Uterus (tissue), 2 donors: ENCODE measurements at regions not wholly inside any gene's neighbourhood (a gene's known extent, or its start where the extent isn't known, plus 50 kb on each side); places are given as distances from the start of the nearest gene placed in this dataset.

Experiments
- POLR2A ChIP-seq, 2 donors: fragments of 450-650 bp; IDR thresholded peaks; one replicate each; pipeline ENCODE4 v1.6.1; 2016; ENCODE audit warnings: antibody characterized with exemption in 2 of 2, mild to moderate bottlenecking in 1 of 2, moderate library complexity in 1 of 2
- TF ChIP-seq, protein P1 (sequence below), 4 experiments: fragments of 200-600 bp in 2 of 4; fragments of 450-650 bp in 2 of 4; sonication (generic) in 2 of 4; IDR thresholded peaks; one replicate each; pipeline ENCODE4 v1.5.1; 2016 to 2019; ENCODE audit warnings: antibody characterized with exemption in 4 of 4, mild to moderate bottlenecking in 2 of 4, moderate library complexity in 1 of 4

GRCh38 chr17:52606590-52606989, 448.1 kb upstream of the CA10 start:
- TF ChIP-seq POLR2A (IDR thresholded peaks at IDR 0.05) = no peak
- TF ChIP-seq, protein P1, sequence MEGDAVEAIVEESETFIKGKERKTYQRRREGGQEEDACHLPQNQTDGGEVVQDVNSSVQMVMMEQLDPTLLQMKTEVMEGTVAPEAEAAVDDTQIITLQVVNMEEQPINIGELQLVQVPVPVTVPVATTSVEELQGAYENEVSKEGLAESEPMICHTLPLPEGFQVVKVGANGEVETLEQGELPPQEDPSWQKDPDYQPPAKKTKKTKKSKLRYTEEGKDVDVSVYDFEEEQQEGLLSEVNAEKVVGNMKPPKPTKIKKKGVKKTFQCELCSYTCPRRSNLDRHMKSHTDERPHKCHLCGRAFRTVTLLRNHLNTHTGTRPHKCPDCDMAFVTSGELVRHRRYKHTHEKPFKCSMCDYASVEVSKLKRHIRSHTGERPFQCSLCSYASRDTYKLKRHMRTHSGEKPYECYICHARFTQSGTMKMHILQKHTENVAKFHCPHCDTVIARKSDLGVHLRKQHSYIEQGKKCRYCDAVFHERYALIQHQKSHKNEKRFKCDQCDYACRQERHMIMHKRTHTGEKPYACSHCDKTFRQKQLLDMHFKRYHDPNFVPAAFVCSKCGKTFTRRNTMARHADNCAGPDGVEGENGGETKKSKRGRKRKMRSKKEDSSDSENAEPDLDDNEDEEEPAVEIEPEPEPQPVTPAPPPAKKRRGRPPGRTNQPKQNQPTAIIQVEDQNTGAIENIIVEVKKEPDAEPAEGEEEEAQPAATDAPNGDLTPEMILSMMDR (IDR thresholded peaks at IDR 0.05) = no peak
